Gastroesophageal sphincter (tissue), 4 donors: ENCODE measurements at regions not wholly inside any gene's neighbourhood (a gene's known extent, or its start where the extent isn't known, plus 50 kb on each side); places are given as distances from the start of the nearest gene placed in this dataset.

Experiments
- ATAC-seq: fragments of 150-250 bp; one replicate; pipeline ENCODE4 v1.9.1; 2016; ENCODE audit warnings: mild to moderate bottlenecking, moderate library complexity
- H3K27ac ChIP-seq, 4 donors: fragments of 200-600 bp; sonication (generic) in 3 of 4; 1 replicate in 3 of 4; 2 replicates in 1 of 4; pipeline ENCODE4 v1.5.1; 2016 to 2019
- H3K27me3 ChIP-seq: fragments of 200-600 bp; sonication (generic); one replicate; pipeline ENCODE4 v1.5.1; 2019
- H3K36me3 ChIP-seq, 2 donors: fragments of 200-600 bp; sonication (generic); one replicate each; pipeline ENCODE4 v1.5.1; 2019; ENCODE audit warnings: control low read depth in 1 of 2
- H3K4me1 ChIP-seq, 3 donors: fragments of 200-600 bp; sonication (generic); 1 replicate in 2 of 3; 2 replicates in 1 of 3; pipeline ENCODE4 v1.5.1; 2016 to 2019; ENCODE audit warnings: control low read depth in 2 of 3
- H3K4me3 ChIP-seq, 2 donors: fragments of 200-600 bp; sonication (generic); one replicate each; pipeline ENCODE4 v1.5.1; 2019; ENCODE audit warnings: mild to moderate bottlenecking in 1 of 2, moderate library complexity in 1 of 2
- H3K9me3 ChIP-seq, 3 donors: fragments of 200-600 bp; sonication (generic); one replicate each; pipeline ENCODE4 v1.5.1; 2017 to 2019; ENCODE audit warnings: control low read depth in 2 of 3
- CTCF ChIP-seq, 4 experiments: fragments of 200-600 bp in 2 of 4; fragments of 450-650 bp in 2 of 4; sonication (generic) in 1 of 4; IDR thresholded peaks; one replicate each; pipeline ENCODE4 v1.5.1; 2017 to 2019; ENCODE audit warnings: antibody characterized with exemption in 4 of 4, mild to moderate bottlenecking in 2 of 4, moderate library complexity in 2 of 4
- EP300 ChIP-seq: sonication (generic); formaldehyde crosslinking; IDR thresholded peaks from one replicate; pipeline ENCODE4 v1.6.1; 2017; ENCODE audit warnings: antibody characterized with exemption, mild to moderate bottlenecking
- POLR2A ChIP-seq, 2 donors: fragments of 450-650 bp; IDR thresholded peaks; one replicate each; pipeline ENCODE4 v1.6.1; 2017; ENCODE audit warnings: antibody characterized with exemption in 2 of 2, mild to moderate bottlenecking in 2 of 2, moderate library complexity in 1 of 2
- POLR2AphosphoS5 ChIP-seq: sonication (generic); formaldehyde crosslinking; IDR thresholded peaks from one replicate; pipeline ENCODE4 v1.6.1; 2017; ENCODE audit warnings: antibody characterized with exemption
- WGBS, 2 donors: methylation state at CpG; one replicate each; pipeline ENCODE4 v1.1.5; 2018; ENCODE audit warnings: low coverage in 1 of 2; 5-methylcytosine and 5-hydroxymethylcytosine counted together

- TF ChIP-seq POLR2A (IDR thresholded peaks at IDR 0.05) (no peak), CTCF (IDR thresholded peaks at IDR 0.05) (no peak), POLR2AphosphoS5 (no peak), EP300 (no peak)
- Histone ChIP-seq H3K4me1 (peaks cover 0 to 12% (median 5%) of the 10 kb centered on the region in 3 donors), H3K27me3 (no peaks in the 10 kb centered on the region), H3K27ac (no peak overlapping the region), H3K9me3 (no peaks in the 10 kb centered on the region), H3K36me3 (no peaks in the 10 kb centered on the region), H3K4me3 (no peak overlapping the region)
- WGBS, 2 donors: 72 to 97% methylated on average over 6 of the region's 6 CpGs
- no peak for ATAC-seq
Observed at GRCh38 chr7:33762151-33762910, 143.0 kb upstream of the BMPER start.

- Histone ChIP-seq H3K27me3 (no peaks in the 10 kb centered on the region), H3K9me3 (no peaks in the 10 kb centered on the region), H3K36me3 (no peaks in the 10 kb centered on the region), H3K4me1 (peaks cover 0 to 8% (median 5%) of the 10 kb centered on the region in 3 donors), H3K4me3 (no peak overlapping the region), H3K27ac (no peak overlapping the region)
- TF ChIP-seq EP300: no peak
- TF ChIP-seq POLR2AphosphoS5: no peak
- no peak for TF ChIP-seq CTCF (IDR thresholded peaks at IDR 0.05)
- no peak for TF ChIP-seq POLR2A (IDR thresholded peaks at IDR 0.05)
- WGBS, 2 donors: 87 to 90% methylated on average over 3 of the region's 3 CpGs
- no peak for ATAC-seq
Observed at GRCh38 chr7:33762911-33763306, 142.4 kb upstream of the BMPER start.

GRCh38 chr7:33764752-33765451, 140.4 kb upstream of the BMPER start:
- no peak for TF ChIP-seq CTCF (IDR thresholded peaks at IDR 0.05)
- peak; percentile 36 for TF ChIP-seq POLR2AphosphoS5
- WGBS, 2 donors: 22 to 35% methylated on average over 7 of the region's 7 CpGs
- no peaks in the 10 kb centered on the region for H3K36me3 ChIP-seq
- H3K9me3 ChIP-seq: no peaks in the 10 kb centered on the region
- ATAC-seq: peak; percentile 37
- no peaks in the 10 kb centered on the region for H3K27me3 ChIP-seq
- H3K27ac ChIP-seq: no peak overlapping the region
- H3K4me1 ChIP-seq: peaks cover 0 to 8% (median 5%) of the 10 kb centered on the region in 3 donors
- no peak overlapping the region for H3K4me3 ChIP-seq

- H3K4me3 ChIP-seq: no peak overlapping the region
- no peaks in the 10 kb centered on the region for H3K27me3 ChIP-seq
- no peak overlapping the region for H3K27ac ChIP-seq
- no peaks in the 10 kb centered on the region for H3K36me3 ChIP-seq
- WGBS, 2 donors: 0 to 33% methylated on average over 1 of the region's 1 CpG
- no peak for TF ChIP-seq POLR2AphosphoS5
- no peak for TF ChIP-seq POLR2A (IDR thresholded peaks at IDR 0.05)
- no peak for TF ChIP-seq EP300
- no peak for TF ChIP-seq CTCF (IDR thresholded peaks at IDR 0.05)
- H3K9me3 ChIP-seq: no peaks in the 10 kb centered on the region
- peaks cover 0 to 8% (median 5%) of the 10 kb centered on the region in 3 donors for H3K4me1 ChIP-seq
- no peak for ATAC-seq
Observed at GRCh38 chr7:33766405-33766804, 138.9 kb upstream of the BMPER start.

- no peak for ATAC-seq
- H3K36me3 ChIP-seq: no peaks in the 10 kb centered on the region
- WGBS, 2 donors: 100% methylated on average over 1 of the region's 1 CpG; no CpG with 5 or more reads in 1 of the 2 donors
- no peaks in the 10 kb centered on the region for H3K27me3 ChIP-seq
- no peak overlapping the region for H3K4me3 ChIP-seq
- H3K27ac ChIP-seq: no peak overlapping the region
- no peaks in the 10 kb centered on the region for H3K9me3 ChIP-seq
- TF ChIP-seq EP300 (no peak), POLR2AphosphoS5 (no peak), CTCF (IDR thresholded peaks at IDR 0.05) (no peak), POLR2A (IDR thresholded peaks at IDR 0.05) (no peak)
- H3K4me1 ChIP-seq: peaks cover 0 to 7% (median 0%) of the 10 kb centered on the region in 3 donors
Observed at GRCh38 chr7:33769930-33770329, 135.4 kb upstream of the BMPER start.
